CD4-positive, CD25-positive, alpha-beta regulatory T cell (primary cell): ENCODE measurements at regions not wholly inside any gene's neighbourhood (a gene's known extent, or its start where the extent isn't known, plus 50 kb on each side); places are given as distances from the start of the nearest gene placed in this dataset.
"Not testable (repeated sequence)": the region's sequence is repeated elsewhere in the genome, so short reads cannot be mapped to it uniquely, and the experiment has no call there.

Source experiments
- ATAC-seq, 2 donors: fragments of 150-1000 bp; cut with Tn5 transposase; one replicate each; pipeline ENCODE4 v1.10.0; 2021; ENCODE audit warnings: low read depth in 2 of 2, moderate number of reproducible peaks in 2 of 2, moderate library complexity in 1 of 2
- DNase-seq, 3 donors: peaks; one replicate each; pipeline versions ENCODE4 v3.0.0 to v3.0.0-alpha.2; 2012 to 2022; ENCODE audit warnings: mixed read lengths in 1 of 3
- H3K27ac ChIP-seq: one replicate; pipeline ENCODE4 v1.7.0; 2013; ENCODE audit warnings: mild to moderate bottlenecking, low read length; ENCODE audit not compliant: insufficient read depth, poor library complexity, severe bottlenecking
- H3K27me3 ChIP-seq: one replicate; pipeline ENCODE4 v1.7.0; 2013; ENCODE audit warnings: low read length; ENCODE audit not compliant: control insufficient read depth, insufficient read depth
- H3K36me3 ChIP-seq: one replicate; pipeline ENCODE4 v1.7.0; 2013; ENCODE audit warnings: mild to moderate bottlenecking, low read length, moderate library complexity; ENCODE audit not compliant: control insufficient read depth, insufficient read depth
- H3K4me1 ChIP-seq: 2 replicates; pipeline ENCODE4 v1.7.0; 2013; ENCODE audit warnings: mild to moderate bottlenecking, low read length; ENCODE audit not compliant: insufficient read depth, control insufficient read depth, poor library complexity, severe bottlenecking
- H3K4me3 ChIP-seq: one replicate; pipeline ENCODE4 v1.7.0; 2013; ENCODE audit warnings: low read depth, mild to moderate bottlenecking, low read length, moderate library complexity
- H3K9me3 ChIP-seq, 2 experiments: 1 replicate in 1 of 2; 2 replicates in 1 of 2; pipeline ENCODE4 v1.7.0; 2013; ENCODE audit warnings: low read length in 2 of 2, mild to moderate bottlenecking in 1 of 2, moderate library complexity in 1 of 2; ENCODE audit not compliant: control insufficient read depth in 2 of 2
- H3K27ac Mint-ChIP-seq, 3 donors: one replicate each; pipeline ENCODE4 v1.8.0; 2020 to 2022; ENCODE audit warnings: mild to moderate bottlenecking in 3 of 3, mixed read lengths in 3 of 3, moderate library complexity in 2 of 3
- H3K27me3 Mint-ChIP-seq: one replicate; pipeline ENCODE4 v1.8.0; 2022; ENCODE audit warnings: mild to moderate bottlenecking, mixed read lengths
- H3K36me3 Mint-ChIP-seq: one replicate; pipeline ENCODE4 v1.8.0; 2020; ENCODE audit warnings: mixed read lengths
- H3K4me1 Mint-ChIP-seq, 4 donors: one replicate each; pipeline ENCODE4 v1.8.0; 2020 to 2022; ENCODE audit warnings: mixed read lengths in 4 of 4, mild to moderate bottlenecking in 1 of 4
- H3K4me3 Mint-ChIP-seq, 4 donors: one replicate each; pipeline ENCODE4 v1.8.0; 2020 to 2022; ENCODE audit warnings: mild to moderate bottlenecking in 4 of 4, mixed read lengths in 4 of 4, moderate library complexity in 3 of 4
- H3K9me3 Mint-ChIP-seq, 7 donors: one replicate each; pipeline ENCODE4 v1.8.0; 2020 to 2022; ENCODE audit warnings: mixed read lengths in 7 of 7, mild to moderate bottlenecking in 3 of 7, moderate library complexity in 2 of 7

- Mint-ChIP-seq H3K36me3 (no peaks in the 10 kb centered on the region), H3K27me3 (peaks cover 3% of the 10 kb centered on the region), H3K4me1 (no peaks in the 10 kb centered on the region), H3K27ac (no peak overlapping the region), H3K4me3 (no peak overlapping the region), H3K9me3 (peaks cover 0 to 23% (median 9%) of the 10 kb centered on the region in 7 donors)
- Histone ChIP-seq H3K36me3 (no peaks in the 10 kb centered on the region), H3K9me3 (peaks cover 0 to 3% of the 10 kb centered on the region in 2 experiments), H3K27me3 (no peaks in the 10 kb centered on the region), H3K27ac (no peak overlapping the region), H3K4me1 (no peaks in the 10 kb centered on the region), H3K4me3 (no peak overlapping the region)
- DNase-seq, result no peak
- ATAC-seq, result no peak
These were observed 93.5 kb upstream of the RIOK2 start for GRCh38 chr5:97276474-97277120.

DNA sequence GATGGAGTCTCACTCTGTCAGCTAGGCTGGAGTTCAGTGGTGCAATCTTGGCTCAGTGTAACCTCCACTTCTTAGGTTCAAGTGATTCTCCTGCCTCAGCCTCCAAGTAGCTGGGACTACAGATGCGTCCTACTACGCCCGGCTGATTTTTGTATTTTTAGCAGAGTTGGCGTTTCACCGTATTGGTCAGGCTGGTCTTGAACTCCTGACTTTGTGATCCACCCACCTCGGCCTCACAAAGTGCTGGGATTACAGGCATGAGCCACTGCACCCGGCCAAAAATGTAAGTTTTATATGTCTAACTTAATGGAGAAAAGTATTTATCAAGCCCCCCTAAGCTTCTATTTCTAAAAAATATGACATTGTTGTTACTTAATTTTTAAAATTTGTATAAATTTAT is 98.2 kb upstream of the RIOK2 start:
- H3K36me3 Mint-ChIP-seq, result no peaks in the 10 kb centered on the region
- peaks cover 6% of the 10 kb centered on the region for H3K27me3 Mint-ChIP-seq
- Histone ChIP-seq H3K27ac (no peak overlapping the region), H3K27me3 (no peaks in the 10 kb centered on the region), H3K9me3 (peaks cover 0 to 2% of the 10 kb centered on the region in 2 experiments), H3K4me1 (no peaks in the 10 kb centered on the region), H3K36me3 (no peaks in the 10 kb centered on the region), H3K4me3 (no peak overlapping the region)
- no peaks in the 10 kb centered on the region for H3K4me1 Mint-ChIP-seq
- no peak for DNase-seq
- H3K4me3 Mint-ChIP-seq, result no peak overlapping the region
- no peak for ATAC-seq
- H3K27ac Mint-ChIP-seq, result no peak overlapping the region
- peaks cover 2 to 30% (median 6%) of the 10 kb centered on the region in 7 donors for H3K9me3 Mint-ChIP-seq

- Histone ChIP-seq H3K4me1 (no peaks in the 10 kb centered on the region), H3K9me3 (no peaks in the 10 kb centered on the region), H3K27ac (no peak overlapping the region), H3K36me3 (no peaks in the 10 kb centered on the region), H3K4me3 (no peak overlapping the region), H3K27me3 (no peaks in the 10 kb centered on the region)
- DNase-seq (peak in 2 of 3 donors; percentile 15 to 23), ATAC-seq (peak; percentile 71 to 73)
- Mint-ChIP-seq H3K9me3 (peaks cover 0 to 12% (median 3%) of the 10 kb centered on the region in 7 donors), H3K27ac (no peak overlapping the region), H3K4me1 (no peaks in the 10 kb centered on the region), H3K27me3 (peaks cover 4% of the 10 kb centered on the region), H3K36me3 (no peaks in the 10 kb centered on the region), H3K4me3 (no peak overlapping the region)
These were observed 114.1 kb upstream of the RIOK2 start for GRCh38 chr5:97297063-97297703.

DNA sequence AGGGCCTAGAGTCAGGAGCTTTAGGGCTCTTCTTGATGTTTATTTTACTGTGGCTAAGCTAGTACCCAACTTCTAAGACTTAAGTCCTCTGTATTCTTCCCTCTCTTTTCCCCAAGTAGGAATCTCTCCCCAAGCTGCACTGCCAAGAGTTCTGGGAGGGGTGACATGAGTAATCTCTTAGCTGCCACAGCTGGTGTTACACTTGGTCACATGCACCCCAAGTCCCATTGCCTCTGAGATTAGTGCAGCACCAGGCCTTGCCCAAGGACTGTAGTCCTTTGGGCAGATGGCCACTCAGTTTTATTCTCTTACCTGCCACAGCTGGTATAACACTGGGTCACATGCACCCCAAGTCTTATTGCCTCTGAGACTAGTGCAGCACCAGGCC is 114.7 kb upstream of the RIOK2 start:
- Mint-ChIP-seq H3K27ac (no peak overlapping the region), H3K4me3 (no peak overlapping the region), H3K4me1 (no peaks in the 10 kb centered on the region)

GRCh38 chr5:97301181-97301580 is 118.1 kb upstream of the RIOK2 start:
- not testable (repeated sequence) for H3K27me3 ChIP-seq, H3K9me3 ChIP-seq, H3K36me3 Mint-ChIP-seq, H3K27ac Mint-ChIP-seq, ATAC-seq, H3K36me3 ChIP-seq, H3K27me3 Mint-ChIP-seq, H3K4me1 Mint-ChIP-seq, H3K4me3 ChIP-seq, H3K27ac ChIP-seq, DNase-seq, H3K4me3 Mint-ChIP-seq, H3K4me1 ChIP-seq
- peaks cover 0 to 13% (median 3%) of the 10 kb centered on the region in 7 donors for H3K9me3 Mint-ChIP-seq

More for the DNA sequence above, 114.7 kb upstream of the RIOK2 start:
- Mint-ChIP-seq H3K9me3 (peaks cover 0 to 13% (median 0%) of the 10 kb centered on the region in 7 donors), H3K36me3 (no peaks in the 10 kb centered on the region), H3K27me3 (peaks cover 4% of the 10 kb centered on the region)
- Histone ChIP-seq H3K36me3 (no peaks in the 10 kb centered on the region), H3K4me1 (no peaks in the 10 kb centered on the region), H3K27ac (no peak overlapping the region), H3K9me3 (no peaks in the 10 kb centered on the region), H3K4me3 (no peak overlapping the region), H3K27me3 (no peaks in the 10 kb centered on the region)
- no peak for ATAC-seq
- no peak for DNase-seq

DNA sequence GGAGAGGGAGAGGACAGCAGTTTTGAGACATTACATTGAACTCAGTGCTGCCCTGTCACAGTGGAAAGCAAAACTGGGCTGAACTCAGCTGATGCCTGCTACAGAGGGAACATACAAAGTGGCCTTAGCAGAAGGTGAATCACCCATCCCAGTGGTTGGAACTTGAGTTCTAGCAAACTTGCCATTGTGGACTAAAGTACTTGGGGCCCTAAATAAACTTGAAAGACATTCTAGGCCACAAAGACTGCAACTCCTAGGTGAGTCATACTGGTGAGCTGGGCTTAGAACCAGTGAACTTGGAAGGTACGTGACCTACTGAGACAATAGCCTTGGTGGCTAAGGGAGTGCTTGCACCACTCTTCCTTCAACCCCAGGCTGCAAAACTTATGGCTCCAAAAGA is 155.7 kb upstream of the RIOK2 start:
- H3K9me3 Mint-ChIP-seq, result peaks cover 0 to 34% (median 12%) of the 10 kb centered on the region in 7 donors
- Histone ChIP-seq H3K27me3 (no peaks in the 10 kb centered on the region), H3K9me3 (peaks cover 1 to 4% of the 10 kb centered on the region in 2 experiments), H3K4me1 (no peaks in the 10 kb centered on the region), H3K27ac (no peak overlapping the region), H3K4me3 (no peak overlapping the region), H3K36me3 (no peaks in the 10 kb centered on the region)
- DNase-seq, result no peak
- no peaks in the 10 kb centered on the region for H3K4me1 Mint-ChIP-seq
- H3K36me3 Mint-ChIP-seq, result no peaks in the 10 kb centered on the region
- no peak for ATAC-seq
- no peak overlapping the region for H3K4me3 Mint-ChIP-seq
- no peak overlapping the region for H3K27ac Mint-ChIP-seq
- H3K27me3 Mint-ChIP-seq, result peaks cover 4% of the 10 kb centered on the region

DNA sequence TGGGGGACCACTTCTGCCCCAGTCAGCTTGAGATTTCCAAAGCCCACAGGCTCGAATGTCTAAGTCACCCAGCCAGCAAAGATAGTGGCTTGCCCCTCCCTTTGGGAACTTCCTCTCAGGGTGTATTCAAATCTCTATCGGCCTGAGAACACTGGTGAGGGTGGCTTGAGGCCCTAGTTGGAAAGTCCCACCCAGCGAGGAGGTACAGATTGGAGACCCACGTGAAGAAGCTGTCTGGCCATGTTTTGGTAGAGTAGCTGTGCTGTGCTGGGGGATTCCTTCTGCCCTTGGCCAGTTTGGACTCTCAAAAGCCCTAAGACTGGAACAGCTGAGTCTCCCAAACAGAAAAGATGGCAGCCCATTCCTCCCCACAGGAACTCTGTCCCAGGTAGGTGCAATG is 172.7 kb upstream of the RIOK2 start:
- no peak overlapping the region for H3K27ac ChIP-seq
- peaks cover 14 to 16% of the 10 kb centered on the region in 2 experiments for H3K9me3 ChIP-seq
- no peaks in the 10 kb centered on the region for H3K4me1 Mint-ChIP-seq
- ATAC-seq, result no peak
- no peak overlapping the region for H3K4me3 Mint-ChIP-seq
- H3K27ac Mint-ChIP-seq, result no peak overlapping the region
- no peaks in the 10 kb centered on the region for H3K4me1 ChIP-seq
- H3K27me3 ChIP-seq, result no peaks in the 10 kb centered on the region
- no peak overlapping the region for H3K4me3 ChIP-seq
- no peak for DNase-seq
- H3K27me3 Mint-ChIP-seq, result no peaks in the 10 kb centered on the region
- H3K36me3 Mint-ChIP-seq, result no peaks in the 10 kb centered on the region
- H3K36me3 ChIP-seq, result no peaks in the 10 kb centered on the region
- peaks cover 4 to 47% (median 16%) of the 10 kb centered on the region in 7 donors for H3K9me3 Mint-ChIP-seq

- Histone ChIP-seq H3K9me3 (no peaks in the 10 kb centered on the region), H3K4me1 (no peaks in the 10 kb centered on the region), H3K27me3 (no peaks in the 10 kb centered on the region), H3K27ac (no peak overlapping the region), H3K36me3 (no peaks in the 10 kb centered on the region), H3K4me3 (no peak overlapping the region)
- no peaks in the 10 kb centered on the region for H3K27me3 Mint-ChIP-seq
- H3K36me3 Mint-ChIP-seq, result no peaks in the 10 kb centered on the region
- DNase-seq (no peak), ATAC-seq (no peak)
- no peak overlapping the region for H3K27ac Mint-ChIP-seq
- peaks cover 0 to 8% (median 2%) of the 10 kb centered on the region in 7 donors for H3K9me3 Mint-ChIP-seq
- no peak overlapping the region for H3K4me3 Mint-ChIP-seq
- no peaks in the 10 kb centered on the region for H3K4me1 Mint-ChIP-seq
These were observed 180.5 kb upstream of the RIOK2 start for GRCh38 chr5:97363577-97363976.
